Activated CD8-positive, alpha-beta T cell treated with anti-CD3 and anti-CD28 coated beads for 36 hours (primary cell): ENCODE measurements at regions not wholly inside any gene's neighbourhood (a gene's known extent, or its start where the extent isn't known, plus 50 kb on each side); places are given as distances from the start of the nearest gene placed in this dataset.

Experiments used
- ATAC-seq: fragments of 200-7000 bp; cut with Tn5 transposase; one replicate; pipeline ENCODE4 v1.10.0; 2021; ENCODE audit warnings: mild to moderate bottlenecking, moderate library complexity
- CTCF ChIA-PET: fragments of 350-600 bp; sonication (Branson Sonifier 250); formaldehyde crosslinking; loops from one replicate; lab custom pipeline; 2021; ENCODE audit warnings: antibody characterized with exemption; lab: Charles Lee
- POLR2A ChIA-PET: fragments of 350-600 bp; sonication (Branson Sonifier 250); formaldehyde crosslinking; loops from one replicate; lab custom pipeline; 2021; ENCODE audit warnings: antibody characterized with exemption; lab: Charles Lee
- DNase-seq: peaks from one replicate; pipeline ENCODE4 v3.0.0-alpha.2; 2020
- H3K27ac Mint-ChIP-seq: one replicate; pipeline ENCODE4 v1.8.0; 2021; ENCODE audit warnings: mild to moderate bottlenecking, mixed read lengths
- H3K27me3 Mint-ChIP-seq: one replicate; pipeline ENCODE4 v1.8.0; 2021; ENCODE audit warnings: mixed read lengths
- H3K36me3 Mint-ChIP-seq: one replicate; pipeline ENCODE4 v1.8.0; 2021; ENCODE audit warnings: low read depth, mixed read lengths
- H3K4me1 Mint-ChIP-seq: one replicate; pipeline ENCODE4 v1.8.0; 2021; ENCODE audit warnings: low read depth, mixed read lengths
- H3K4me3 Mint-ChIP-seq: one replicate; pipeline ENCODE4 v1.8.0; 2021; ENCODE audit warnings: mild to moderate bottlenecking, moderate library complexity, mixed read lengths
- H3K9me3 Mint-ChIP-seq: one replicate; pipeline ENCODE4 v1.8.0; 2021; ENCODE audit warnings: mixed read lengths
- CTCF ChIP-seq: fragments of 200-600 bp; IDR thresholded peaks from one replicate; pipeline ENCODE4 v1.8.0; 2022; ENCODE audit warnings: antibody characterized with exemption, mild to moderate bottlenecking
- intact Hi-C: fragments of 100-400 bp; cut with micrococcal nuclease; formaldehyde crosslinking; loops from one replicate; pipeline ENCODE4 v1.10.0; 2022

- H3K4me3 Mint-ChIP-seq = no peak overlapping the region
- no peak for DNase-seq
- no peaks in the 10 kb centered on the region for H3K9me3 Mint-ChIP-seq
- no peak for ATAC-seq
- intact Hi-C loops = no loop called here
- no peak for TF ChIP-seq CTCF
- H3K27ac Mint-ChIP-seq = no peak overlapping the region
- H3K4me1 Mint-ChIP-seq = no peaks in the 10 kb centered on the region
- H3K36me3 Mint-ChIP-seq = no peaks in the 10 kb centered on the region
- H3K27me3 Mint-ChIP-seq = peaks cover 10% of the 10 kb centered on the region
- POLR2A ChIA-PET = no interaction called here
- CTCF ChIA-PET = interaction anchor here (1.0 kb wide), 1 partner anchor 51 kb away, joined by 3 read pairs; no protein-coding TSS in a partner anchor
Measured at GRCh38 chr6:71402096-71402495, 113.5 kb downstream of the OGFRL1 start.

- peaks cover 6% of the 10 kb centered on the region for H3K27me3 Mint-ChIP-seq
- DNase-seq = no peak
- intact Hi-C loops = no loop called here
- no peak overlapping the region for H3K27ac Mint-ChIP-seq
- ChIA-PET POLR2A (no interaction called here), CTCF (no interaction called here)
- TF ChIP-seq CTCF = no peak
- no peaks in the 10 kb centered on the region for H3K4me1 Mint-ChIP-seq
- H3K9me3 Mint-ChIP-seq = no peaks in the 10 kb centered on the region
- H3K36me3 Mint-ChIP-seq = no peaks in the 10 kb centered on the region
- no peak overlapping the region for H3K4me3 Mint-ChIP-seq
- ATAC-seq = no peak
Measured at GRCh38 chr6:71403422-71404134, 115.0 kb downstream of the OGFRL1 start.

GRCh38 chr6:71404145-71404966, 115.7 kb downstream of the OGFRL1 start:
- Mint-ChIP-seq H3K36me3 (no peaks in the 10 kb centered on the region), H3K4me3 (no peak overlapping the region), H3K27me3 (peaks cover 9% of the 10 kb centered on the region), H3K27ac (no peak overlapping the region), H3K4me1 (peaks cover 1% of the 10 kb centered on the region), H3K9me3 (no peaks in the 10 kb centered on the region)
- ATAC-seq (no peak), DNase-seq (no peak)
- ChIA-PET POLR2A (no interaction called here), CTCF (no interaction called here)
- TF ChIP-seq CTCF = no peak
- intact Hi-C loops = no loop called here

GRCh38 chr6:71404967-71405278, 116.3 kb downstream of the OGFRL1 start:
- DNase-seq = no peak
- no peak for TF ChIP-seq CTCF
- H3K27me3 Mint-ChIP-seq = peaks cover 10% of the 10 kb centered on the region
- ATAC-seq = no peak
- H3K27ac Mint-ChIP-seq = no peak overlapping the region
- POLR2A ChIA-PET = no interaction called here
- intact Hi-C loops = no loop called here
- no peaks in the 10 kb centered on the region for H3K9me3 Mint-ChIP-seq
- H3K36me3 Mint-ChIP-seq = no peaks in the 10 kb centered on the region
- no peak overlapping the region for H3K4me3 Mint-ChIP-seq
- CTCF ChIA-PET = interaction anchor here (0.9 kb wide), 1 partner anchor 18 kb away, joined by 3 read pairs; no protein-coding TSS in a partner anchor
- peaks cover 2% of the 10 kb centered on the region for H3K4me1 Mint-ChIP-seq

GRCh38 chr6:71405416-71405815, 116.8 kb downstream of the OGFRL1 start:
- no peak for DNase-seq
- no peak for ATAC-seq
- intact Hi-C loops = no loop called here
- no peak for TF ChIP-seq CTCF
- H3K27me3 Mint-ChIP-seq = peaks cover 10% of the 10 kb centered on the region
- H3K9me3 Mint-ChIP-seq = no peaks in the 10 kb centered on the region
- H3K36me3 Mint-ChIP-seq = no peaks in the 10 kb centered on the region
- POLR2A ChIA-PET = no interaction called here
- no peak overlapping the region for H3K4me3 Mint-ChIP-seq
- H3K27ac Mint-ChIP-seq = no peak overlapping the region
- peaks cover 5% of the 10 kb centered on the region for H3K4me1 Mint-ChIP-seq
- CTCF ChIA-PET = interaction anchor here (0.9 kb wide), 1 partner anchor 19 kb away, joined by 3 read pairs; no protein-coding TSS in a partner anchor
